LHCN-M2 (cell line): ENCODE measurements at regions not wholly inside any gene's neighbourhood (a gene's known extent, or its start where the extent isn't known, plus 50 kb on each side); places are given as distances from the start of the nearest gene placed in this dataset.
"Not testable (repeated sequence)": the region's sequence is repeated elsewhere in the genome, so short reads cannot be mapped to it uniquely, and the experiment has no call there.

ENCODE experiments used
- DNase-seq: peaks from one replicate; pipeline ENCODE4 v3.0.0-alpha.2; 2012; ENCODE audit warnings: low read depth

GRCh38 chr5:68657055-68657961 lies 436.5 kb upstream of the SLC30A5 start:
- DNase-seq = no peak

GRCh38 chr5:68658810-68659372 lies 434.9 kb upstream of the SLC30A5 start:
- no peak for DNase-seq

GRCh38 chr5:68659881-68660280 lies 433.9 kb upstream of the SLC30A5 start:
- DNase-seq = no peak

GRCh38 chr5:68661237-68661636 lies 432.6 kb upstream of the SLC30A5 start:
- peak; percentile 19 for DNase-seq

GRCh38 chr5:68662804-68663307 lies 431.0 kb upstream of the SLC30A5 start:
- DNase-seq = no peak

- no peak for DNase-seq
These were observed 423.8 kb upstream of the SLC30A5 start for GRCh38 chr5:68669864-68670575.

GRCh38 chr5:68673106-68673822 lies 420.6 kb upstream of the SLC30A5 start:
- no peak for DNase-seq

GRCh38 chr5:68673823-68674180 lies 420.0 kb upstream of the SLC30A5 start:
- DNase-seq = no peak

- DNase-seq = no peak
These were observed 414.8 kb upstream of the SLC30A5 start for GRCh38 chr5:68679041-68679440.

- no peak for DNase-seq
These were observed 413.4 kb upstream of the SLC30A5 start for GRCh38 chr5:68680366-68680765.

- no peak for DNase-seq
These were observed 411.9 kb upstream of the SLC30A5 start for GRCh38 chr5:68681929-68682328.

- DNase-seq = no peak
These were observed 411.2 kb upstream of the SLC30A5 start for GRCh38 chr5:68682400-68683160.

- DNase-seq = peak; percentile 89
These were observed 410.2 kb upstream of the SLC30A5 start for GRCh38 chr5:68683632-68684036.

GRCh38 chr5:68685863-68686262 lies 408.0 kb upstream of the SLC30A5 start:
- DNase-seq = no peak

- no peak for DNase-seq
These were observed 405.3 kb upstream of the SLC30A5 start for GRCh38 chr5:68688547-68688946.

GRCh38 chr5:68689010-68689409 lies 404.8 kb upstream of the SLC30A5 start:
- DNase-seq = no peak

- DNase-seq = not testable (repeated sequence)
These were observed 401.9 kb upstream of the SLC30A5 start for GRCh38 chr5:68691874-68692273.

- no peak for DNase-seq
These were observed 395.5 kb upstream of the SLC30A5 start for GRCh38 chr5:68698025-68698940.

GRCh38 chr5:68699966-68700365 lies 393.8 kb upstream of the SLC30A5 start:
- DNase-seq = no peak

- no peak for DNase-seq
These were observed 386.2 kb upstream of the SLC30A5 start for GRCh38 chr5:68707575-68707974.
